Glomerular visceral epithelial cell (primary cell): ENCODE measurements at regions not wholly inside any gene's neighbourhood (a gene's known extent, or its start where the extent isn't known, plus 50 kb on each side); places are given as distances from the start of the nearest gene placed in this dataset.
"Not testable (repeated sequence)": the region's sequence is repeated elsewhere in the genome, so short reads cannot be mapped to it uniquely, and the experiment has no call there.

ENCODE experiments used
- DNase-seq: peaks from one replicate; pipeline ENCODE4 v3.0.0-alpha.2; 2016; ENCODE audit errors: extremely low spot score

DNA sequence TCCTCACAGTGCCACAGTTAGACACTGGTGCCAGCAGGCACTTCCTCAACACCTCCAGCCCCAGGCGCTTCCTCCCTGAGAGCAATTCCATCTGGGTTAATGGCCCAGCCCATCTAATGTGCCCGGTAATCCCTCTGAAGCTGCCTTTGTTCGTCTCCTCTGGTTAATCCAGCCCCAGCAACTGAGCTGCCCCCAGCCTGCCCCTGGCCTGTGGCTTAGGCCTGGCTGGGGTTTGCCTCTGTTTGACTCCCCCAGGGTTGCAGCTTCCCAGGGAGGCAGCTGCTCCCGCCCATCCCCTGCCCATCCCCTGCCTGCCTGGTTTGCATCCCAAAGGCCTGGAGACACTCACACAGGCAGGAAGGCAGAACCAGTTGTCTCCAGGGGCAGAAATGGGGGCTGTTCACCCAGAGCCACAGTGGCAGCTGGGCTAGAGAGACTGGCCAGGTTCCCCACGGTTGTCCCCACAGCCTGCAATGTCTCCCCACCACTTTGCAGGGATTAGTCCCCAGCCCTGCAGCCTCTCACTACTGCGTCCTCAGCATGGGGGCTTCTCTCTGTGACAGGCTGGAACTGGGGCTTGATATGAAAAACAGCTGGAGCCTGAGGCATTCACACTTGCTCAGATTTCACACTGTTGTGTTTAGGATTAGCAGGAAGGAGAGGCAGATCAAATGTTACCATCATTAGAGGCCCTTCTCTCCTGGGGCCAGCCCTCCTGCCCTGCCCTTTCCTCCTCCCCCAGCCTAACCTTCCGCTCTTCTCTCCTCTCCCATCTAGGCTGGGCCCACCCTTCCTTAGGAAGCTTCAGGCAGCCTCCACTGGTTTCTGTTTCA, 120.2 kb downstream of the TLR5 start:
- DNase-seq, result no peak

DNA sequence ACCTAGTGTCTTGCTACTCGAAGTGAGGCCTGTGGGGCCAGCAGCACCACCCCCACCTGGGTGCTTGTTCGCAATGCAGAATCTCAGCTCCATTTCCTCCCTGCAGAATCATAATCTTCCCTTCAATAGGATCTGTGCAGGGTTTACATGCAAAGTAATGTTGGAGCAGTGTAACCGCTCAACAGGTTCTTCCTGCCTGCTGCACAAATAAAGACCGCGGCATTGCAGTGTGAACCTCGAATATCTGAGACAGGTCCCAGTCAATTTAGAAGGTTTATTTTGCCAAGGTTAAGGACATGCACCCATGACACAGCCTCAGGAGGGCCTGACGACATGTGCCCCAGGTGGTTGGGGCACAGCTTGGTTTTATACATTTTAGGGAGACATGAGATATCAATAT, 119.2 kb downstream of the TLR5 start:
- no peak for DNase-seq

DNA sequence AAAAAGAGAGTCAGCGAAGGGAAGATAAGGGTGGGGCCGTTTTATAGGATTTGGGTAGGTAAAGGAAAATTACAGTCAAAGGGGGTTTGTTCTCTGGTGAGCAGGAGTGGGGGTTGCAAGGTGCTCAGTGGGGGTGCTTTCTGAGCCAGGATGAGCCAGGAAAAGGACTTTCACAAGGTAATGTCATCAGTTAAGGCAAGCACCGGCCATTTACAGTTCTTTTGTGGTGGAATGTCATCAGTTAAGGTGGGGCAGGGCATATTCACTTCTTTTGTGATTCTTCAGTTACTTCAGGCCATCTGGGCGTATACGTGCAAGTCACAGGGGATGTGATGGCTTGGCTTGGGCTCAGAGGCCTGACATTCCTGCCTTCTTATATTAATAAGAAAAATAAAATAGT, 118.6 kb downstream of the TLR5 start:
- not testable (repeated sequence) for DNase-seq

DNA sequence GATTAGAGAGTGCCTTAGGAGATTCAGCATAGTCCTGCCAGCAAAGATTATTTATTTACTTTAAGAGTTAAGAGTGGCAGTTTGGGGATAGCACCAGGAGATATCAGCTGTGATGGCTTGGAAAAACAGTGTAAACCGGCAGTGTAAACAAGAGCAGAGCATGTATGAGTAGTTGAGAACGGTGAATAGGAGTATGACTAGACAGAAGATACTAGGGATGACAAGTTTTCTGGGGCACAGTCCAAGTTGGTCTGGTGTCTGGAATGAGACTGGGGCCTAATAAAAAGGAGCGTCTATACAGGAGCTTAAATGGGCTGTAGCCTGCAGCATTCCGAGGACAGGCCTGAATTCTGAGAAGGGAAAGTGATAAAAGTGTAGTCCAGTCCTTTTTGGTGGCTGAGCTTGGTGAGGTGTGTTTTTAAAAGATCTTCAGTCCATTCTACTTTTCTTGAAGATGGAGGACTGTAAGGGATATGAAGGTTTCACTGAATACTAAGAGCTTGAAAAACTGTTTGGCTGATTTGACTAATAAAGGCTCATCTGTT, 117.8 kb downstream of the TLR5 start:
- not testable (repeated sequence) for DNase-seq

DNA sequence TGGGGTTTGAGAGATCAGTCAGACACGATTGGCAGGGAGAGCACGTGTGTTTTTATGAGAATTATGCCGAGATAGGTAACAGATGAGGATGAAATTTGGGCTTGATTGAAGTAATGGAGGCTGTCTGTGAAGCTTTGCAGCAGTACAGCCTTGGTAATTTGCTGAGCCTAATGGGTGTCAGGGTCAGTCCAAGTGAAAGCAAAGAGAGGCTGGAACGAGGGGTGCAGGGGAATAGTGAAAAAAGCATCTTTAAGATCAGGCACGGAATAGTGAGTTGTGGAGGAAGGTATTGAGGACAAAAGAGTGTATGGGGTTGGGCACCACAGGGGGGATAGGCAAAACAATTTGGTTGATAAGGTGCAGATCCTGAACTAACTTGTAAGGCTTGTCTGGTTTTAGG, 116.4 kb downstream of the TLR5 start:
- not testable (repeated sequence) for DNase-seq

DNA sequence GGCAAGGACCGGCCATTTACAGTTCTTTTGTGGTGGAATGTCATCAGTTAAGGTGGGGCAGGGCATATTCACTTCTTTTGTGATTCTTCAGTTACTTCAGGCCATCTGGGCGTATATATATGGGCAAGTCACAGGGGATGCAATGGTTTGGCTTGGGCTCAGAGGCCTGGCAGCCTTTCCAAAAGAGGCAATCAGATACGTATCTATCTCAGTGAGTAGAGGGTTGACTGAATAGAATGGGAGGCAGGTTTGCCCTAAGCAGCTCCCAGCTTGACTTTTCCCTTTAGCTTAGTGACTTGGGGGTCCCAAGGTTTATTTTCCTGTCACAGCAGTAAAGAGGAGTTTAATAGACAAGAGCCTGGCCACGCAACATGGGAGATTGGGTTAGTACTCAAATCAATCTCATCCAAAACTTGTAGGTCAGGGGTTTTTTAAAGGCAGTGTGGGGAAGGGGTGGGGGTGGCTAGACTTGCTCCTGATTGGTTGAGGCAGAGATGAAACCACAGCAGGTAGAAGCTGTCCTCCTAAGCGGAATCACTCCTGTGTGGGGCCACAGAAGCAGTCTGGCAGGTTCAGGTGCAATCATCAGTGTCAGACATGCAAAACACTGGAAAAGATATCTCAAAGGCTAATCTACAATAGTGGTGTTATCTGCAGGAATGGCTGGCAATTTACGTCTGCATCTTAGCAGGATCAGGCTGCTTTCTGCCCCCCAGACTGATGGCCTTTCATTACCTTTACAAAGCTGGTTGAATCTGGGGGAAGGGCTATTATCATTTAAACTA, 112.9 kb downstream of the TLR5 start:
- no peak for DNase-seq

DNA sequence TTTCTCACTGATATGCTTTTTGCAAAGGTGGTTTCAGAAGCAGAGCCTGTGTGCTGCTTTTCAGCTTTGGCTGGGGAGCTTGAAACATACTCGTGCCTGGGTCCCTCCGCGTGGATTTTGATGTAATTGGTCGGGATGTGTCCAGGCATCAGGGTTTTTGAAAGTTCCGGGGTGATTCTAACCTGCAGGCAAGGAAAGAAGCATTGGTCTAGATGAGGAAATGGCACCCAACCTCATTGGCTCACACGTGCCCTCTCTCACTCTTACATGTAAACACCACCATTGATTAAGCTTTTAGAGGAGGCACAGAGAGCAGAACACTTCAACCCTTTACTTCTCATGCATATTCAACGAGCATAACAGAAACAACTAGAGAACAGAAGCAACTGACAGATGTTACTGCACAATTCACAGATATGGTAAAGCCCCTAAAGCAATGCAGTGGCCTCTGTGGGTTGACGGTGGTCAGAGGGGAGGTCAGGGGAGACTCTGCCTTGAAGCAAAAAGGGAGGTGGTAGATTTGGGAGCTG, 112.1 kb downstream of the TLR5 start:
- no peak for DNase-seq

DNA sequence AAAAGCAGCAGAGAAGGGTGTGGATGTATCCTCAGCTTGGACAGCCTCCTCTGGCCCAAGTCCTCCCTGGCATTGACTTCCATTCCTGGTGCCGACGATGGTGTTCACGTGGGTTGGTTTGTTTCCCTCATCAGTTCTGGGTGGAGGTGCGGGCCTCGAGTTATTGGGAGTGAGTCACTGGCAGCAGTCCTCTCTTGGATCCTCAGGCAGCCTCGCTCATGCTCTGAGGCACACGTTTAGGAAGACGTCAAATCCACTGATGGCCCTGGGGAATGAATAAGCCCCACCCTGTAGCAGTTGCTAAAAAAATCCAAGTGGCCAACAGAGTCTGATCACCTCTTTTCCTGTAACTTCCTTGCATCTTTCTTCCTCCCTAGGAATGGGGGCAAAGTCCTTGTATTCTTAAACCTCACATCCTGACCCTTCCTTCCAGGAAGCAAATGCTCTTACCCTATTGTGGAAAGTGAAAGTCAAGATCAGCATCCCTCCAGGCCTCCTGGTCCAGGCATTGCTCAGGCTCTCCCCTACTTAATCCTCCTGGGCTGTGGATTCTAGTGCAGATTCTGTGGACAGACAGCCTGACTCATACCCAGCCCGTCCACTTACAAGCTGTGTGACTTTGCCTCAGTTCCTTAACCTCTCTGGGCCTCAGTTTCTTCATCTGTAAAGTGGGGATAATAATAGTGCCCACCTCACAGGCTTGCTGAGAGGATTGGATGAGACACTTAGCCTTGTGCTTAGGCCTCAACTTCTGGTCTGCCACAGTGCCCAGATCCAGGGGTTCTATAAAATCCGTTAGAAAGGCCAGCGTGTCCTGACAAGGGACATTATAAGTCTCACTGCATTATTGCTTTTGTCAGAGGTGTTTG, 111.1 kb downstream of the TLR5 start:
- DNase-seq, result no peak

DNA sequence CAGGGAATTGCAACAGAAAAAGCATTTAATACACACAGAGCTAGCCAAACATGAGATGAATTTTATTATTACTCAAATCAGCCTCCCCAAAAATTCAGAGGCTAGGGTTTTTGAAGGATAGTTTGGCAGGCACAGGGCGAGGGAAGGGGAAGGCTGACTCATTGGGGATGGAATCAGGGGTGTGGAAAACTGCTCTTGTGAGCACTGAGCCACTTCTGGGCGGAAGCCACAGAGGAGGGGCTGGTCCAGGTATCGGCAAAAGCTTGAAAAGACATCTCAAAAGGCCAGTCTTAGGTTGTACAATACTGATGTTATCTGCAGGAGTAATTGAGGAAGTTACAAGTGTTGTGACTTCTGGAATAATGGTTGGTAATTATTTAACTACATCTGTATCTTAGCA, 109.4 kb downstream of the TLR5 start:
- DNase-seq, result no peak

DNA sequence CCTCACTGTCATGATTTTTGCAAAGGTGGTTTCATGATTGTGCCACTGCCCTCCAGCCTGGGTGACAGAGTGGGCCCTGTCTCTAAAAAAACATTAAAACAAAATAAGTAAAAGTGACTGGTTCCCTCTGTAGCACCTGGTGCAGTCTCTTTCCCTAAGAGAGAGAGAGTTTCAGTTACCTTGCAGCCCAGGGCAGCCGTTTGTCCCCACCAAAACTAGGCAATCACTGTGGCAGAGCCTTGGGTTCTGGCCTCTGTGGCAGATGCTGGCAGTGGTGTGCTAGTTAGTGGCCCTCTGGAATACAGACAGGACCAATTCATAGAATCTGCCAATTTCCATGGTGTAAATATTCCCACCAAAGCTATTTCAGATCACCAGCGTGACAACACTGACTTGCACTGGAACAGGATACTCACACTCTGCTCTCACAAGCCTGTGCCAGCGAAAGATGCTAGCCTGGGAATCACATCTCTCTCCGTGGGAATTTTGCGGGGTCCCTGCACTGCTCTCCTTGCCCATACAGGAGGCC, 108.7 kb downstream of the TLR5 start:
- DNase-seq, result no peak

DNA sequence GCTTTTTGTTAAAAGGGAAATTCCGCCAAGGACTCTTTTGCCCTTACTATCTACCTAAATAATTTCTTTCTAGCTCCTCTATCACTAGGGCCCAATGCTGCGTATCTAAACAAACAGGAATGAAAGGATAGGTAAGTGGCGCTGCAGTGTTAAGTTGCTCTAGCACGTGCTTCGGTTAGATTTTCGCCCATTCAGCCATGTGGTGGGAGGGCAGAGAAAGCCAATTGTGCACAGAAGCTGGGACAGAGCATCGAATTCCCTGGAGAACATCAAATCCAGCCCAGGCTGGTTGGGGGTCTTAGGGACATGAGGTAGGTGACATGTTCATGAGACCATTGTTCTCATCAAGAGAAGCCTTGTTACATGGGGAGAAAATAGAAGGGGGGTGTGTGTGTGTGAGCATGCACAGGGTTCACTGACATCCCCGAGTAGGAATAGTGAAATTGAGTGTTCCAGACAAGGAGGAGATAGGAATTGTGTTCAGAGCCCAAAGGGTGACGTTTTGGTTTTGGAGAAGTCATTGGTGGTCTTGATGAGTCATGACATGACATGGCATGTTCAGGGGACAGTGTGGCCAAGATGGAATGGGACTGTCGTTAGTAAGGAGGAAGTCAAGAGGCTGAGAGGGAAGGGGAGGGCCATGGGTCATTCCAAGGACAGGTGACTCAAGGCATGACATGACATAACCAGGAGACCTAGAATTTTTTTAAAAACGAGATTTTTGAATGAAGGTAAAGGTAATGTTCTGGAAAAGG, 107.1 kb downstream of the TLR5 start:
- DNase-seq, result no peak

DNA sequence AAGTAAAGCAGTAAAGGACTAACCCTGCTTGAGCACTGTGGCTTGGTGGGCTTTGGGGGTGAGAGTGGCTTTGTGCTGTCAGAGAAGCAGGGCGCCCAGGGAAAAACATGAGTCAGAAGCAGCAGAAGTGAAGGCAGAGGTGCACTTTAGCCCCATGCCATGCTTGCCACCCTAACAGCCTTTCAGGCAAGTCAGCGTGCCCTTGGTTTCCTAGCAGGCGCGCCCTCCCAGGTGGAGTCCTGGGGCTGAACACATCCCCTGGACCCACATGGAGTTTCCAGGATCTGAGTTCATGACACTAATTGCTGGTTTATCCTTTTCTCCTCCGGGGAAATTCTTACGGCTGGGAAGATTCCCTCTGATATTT, 106.6 kb downstream of the TLR5 start:
- no peak for DNase-seq

DNA sequence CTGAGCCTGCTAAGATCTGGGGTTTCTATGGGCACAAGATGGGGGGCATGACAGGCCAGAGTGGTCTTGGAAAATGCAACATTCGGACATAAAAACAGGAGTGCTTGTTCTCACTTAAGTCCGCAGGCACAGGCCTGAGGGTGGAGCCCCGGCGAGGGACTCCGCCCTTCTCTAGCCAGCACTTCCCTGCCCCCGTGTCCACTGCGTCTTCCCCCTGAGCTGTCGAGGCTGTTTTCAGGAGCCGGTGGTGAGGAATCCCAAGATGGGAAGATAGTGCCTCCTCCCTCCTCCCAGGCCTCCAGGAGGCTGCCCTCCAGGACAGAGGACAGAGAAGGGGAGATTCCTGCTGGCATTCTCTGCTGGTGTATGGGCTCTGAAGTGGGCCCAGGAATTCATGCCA, 105.2 kb downstream of the TLR5 start:
- DNase-seq, result no peak

DNA sequence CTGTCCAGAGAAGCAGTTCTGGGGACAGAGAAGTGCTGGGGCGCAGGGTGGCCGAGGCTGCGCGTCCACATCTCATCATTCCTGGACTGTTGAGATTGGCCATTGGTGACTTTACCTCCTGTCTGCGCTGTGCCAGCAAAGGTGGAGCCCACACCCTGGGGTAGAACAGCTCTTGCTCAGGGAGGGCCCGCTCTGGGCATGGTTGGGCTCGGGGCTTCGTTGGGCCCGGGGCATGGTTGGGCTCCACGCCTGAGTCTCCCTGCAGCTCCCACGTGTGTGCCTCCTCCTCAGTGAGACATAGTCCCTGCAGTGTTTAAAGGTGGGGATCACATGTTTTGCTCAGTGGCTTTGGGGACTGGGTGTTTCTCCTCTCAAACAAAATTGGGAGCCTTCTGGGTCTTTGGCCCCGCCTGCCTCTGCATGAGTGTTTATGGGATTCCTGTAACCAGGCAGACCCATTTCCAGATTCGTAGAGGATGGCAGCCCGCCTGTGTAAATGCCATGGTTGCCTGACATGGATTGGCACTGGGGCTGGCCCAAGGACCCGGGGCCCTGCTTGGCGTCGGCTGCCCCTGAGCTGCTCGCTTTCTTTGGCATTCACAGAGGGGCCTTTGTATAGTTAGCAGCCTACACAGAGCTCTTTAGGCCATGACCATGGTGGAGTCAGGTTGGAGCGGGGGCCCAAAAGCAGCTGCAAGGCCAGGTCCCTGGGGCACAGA, 104.6 kb downstream of the TLR5 start:
- DNase-seq, result no peak

DNA sequence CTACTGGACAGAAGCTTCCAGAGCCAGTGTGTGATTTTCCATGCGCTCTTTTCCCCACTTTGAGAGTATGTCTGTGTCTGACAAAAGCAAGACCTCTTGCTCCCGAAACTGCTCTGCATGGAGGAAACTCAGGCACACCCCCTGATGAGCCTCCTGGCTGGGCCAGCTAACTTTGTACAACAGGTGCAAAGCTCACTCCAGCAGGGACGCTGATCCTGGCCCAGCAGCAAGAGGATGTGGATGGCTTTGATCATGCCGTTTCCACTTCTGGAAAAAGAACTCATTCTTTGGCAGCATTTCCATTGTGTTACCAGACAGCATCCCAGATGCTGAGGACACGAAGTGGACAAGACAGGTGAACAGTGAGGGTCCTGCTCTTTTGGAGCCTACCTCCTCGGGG, 103.1 kb downstream of the TLR5 start:
- no peak for DNase-seq

DNA sequence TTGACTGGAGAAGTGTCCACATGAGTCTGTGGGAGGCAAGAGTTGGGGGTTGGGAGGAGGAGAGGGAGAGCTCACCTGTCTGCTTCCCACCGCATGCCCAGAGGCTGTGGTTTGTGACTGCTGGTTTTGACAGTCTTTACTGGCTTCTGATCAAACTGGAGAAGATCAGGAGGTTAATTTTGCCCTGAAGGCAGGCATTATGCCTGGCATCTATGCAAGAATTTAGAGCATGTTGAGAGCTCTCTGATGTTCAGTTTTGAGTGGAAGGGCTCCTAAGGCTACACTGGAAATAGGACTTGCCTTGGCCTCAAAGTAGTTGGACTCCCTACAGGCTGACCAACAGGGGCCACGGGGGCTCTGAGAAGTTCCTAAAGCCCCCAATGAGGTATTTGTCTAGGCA, 101.6 kb downstream of the TLR5 start:
- DNase-seq, result no peak

DNA sequence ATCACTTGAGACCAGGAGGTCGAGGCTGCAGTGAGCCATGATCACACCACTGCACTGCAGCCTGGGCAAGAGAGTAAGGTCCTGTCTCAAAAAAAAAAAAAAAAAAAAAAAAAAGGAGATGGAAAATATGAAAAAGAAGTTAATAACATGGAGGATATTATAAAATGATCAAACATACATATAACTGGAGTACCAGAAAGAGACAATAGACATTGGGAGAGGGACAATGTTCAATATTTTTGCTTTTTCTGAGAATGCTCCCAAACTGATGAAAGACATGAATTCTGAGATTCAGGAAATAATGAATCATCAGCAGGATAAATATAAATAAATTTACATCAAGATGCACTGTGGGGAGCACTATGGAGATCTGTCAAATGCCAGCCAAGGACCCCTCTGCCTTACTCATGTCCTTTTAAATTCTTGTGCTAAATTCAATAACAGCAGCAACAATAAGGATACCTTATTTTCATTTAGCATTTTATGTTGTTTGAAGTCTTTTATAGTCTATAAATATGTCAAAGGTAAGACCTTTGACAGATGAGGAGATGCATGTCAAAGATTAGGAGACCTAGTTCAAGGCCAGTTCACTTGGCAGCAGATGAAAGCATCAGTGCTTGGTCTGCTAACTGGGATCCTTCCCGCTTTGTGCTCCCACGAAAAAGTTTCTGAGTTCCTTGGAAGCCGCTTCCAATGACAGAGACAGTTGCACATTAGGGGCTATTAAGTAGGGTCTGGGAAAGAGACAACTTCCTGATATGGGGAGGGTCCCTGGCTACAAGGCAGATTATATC, 97.7 kb downstream of the TLR5 start:
- no peak for DNase-seq

DNA sequence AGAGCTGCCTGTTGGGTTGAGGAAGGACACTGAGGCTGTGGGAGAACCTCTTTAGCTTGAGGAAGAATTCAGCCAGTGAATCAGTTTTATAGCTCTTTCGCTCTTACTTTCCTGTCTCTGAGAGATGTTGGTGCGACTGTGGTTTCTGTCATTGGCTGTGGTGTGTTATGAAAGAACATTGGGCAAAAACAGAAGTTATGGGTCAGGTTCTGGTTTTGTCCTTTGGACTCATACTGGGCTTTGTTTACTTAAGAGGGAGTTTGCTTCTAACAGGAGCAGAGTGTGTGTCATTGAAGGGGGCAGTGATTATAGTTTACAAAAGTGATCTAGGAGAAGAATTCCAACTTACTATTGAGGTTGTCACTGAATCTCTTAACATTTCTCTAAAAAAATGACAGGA, 97.0 kb downstream of the TLR5 start:
- no peak for DNase-seq

DNA sequence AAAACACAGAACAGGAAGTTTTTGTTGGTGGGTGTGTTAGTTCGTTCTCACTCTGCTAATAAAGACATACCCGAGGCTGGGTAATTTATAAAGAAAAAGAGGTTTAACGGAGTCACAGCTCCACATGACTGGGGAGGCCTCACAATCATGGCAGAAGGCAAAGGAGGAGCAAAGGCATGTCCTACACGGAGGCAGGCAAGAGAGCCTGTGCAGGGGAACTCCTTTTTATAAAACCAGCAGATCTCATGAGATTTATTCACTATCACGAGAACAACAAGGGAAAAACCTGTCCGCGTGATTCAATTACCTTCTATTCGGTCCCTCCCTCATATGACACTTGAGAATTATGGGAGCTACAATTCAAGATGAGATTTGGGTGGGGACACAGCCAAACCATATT, 96.6 kb downstream of the TLR5 start:
- not testable (repeated sequence) for DNase-seq
